Stimulated activated CD8-positive, alpha-beta memory T cell treated with anti-CD3 and anti-CD28 coated beads, Interleukin-4, amount 100 ng/mL, for 1 hour (primary cell): ENCODE measurements at regions not wholly inside any gene's neighbourhood (a gene's known extent, or its start where the extent isn't known, plus 50 kb on each side); places are given as distances from the start of the nearest gene placed in this dataset.

Source experiments
- DNase-seq, 2 donors: peaks; one replicate each; pipeline ENCODE4 v3.0.0-alpha.2; 2020; ENCODE audit warnings: low read depth in 2 of 2, low spot score in 1 of 2

- DNase-seq, result no peak
These were observed 113.2 kb downstream of the HERPUD2 start for GRCh38 chr7:35581605-35582210.

DNA sequence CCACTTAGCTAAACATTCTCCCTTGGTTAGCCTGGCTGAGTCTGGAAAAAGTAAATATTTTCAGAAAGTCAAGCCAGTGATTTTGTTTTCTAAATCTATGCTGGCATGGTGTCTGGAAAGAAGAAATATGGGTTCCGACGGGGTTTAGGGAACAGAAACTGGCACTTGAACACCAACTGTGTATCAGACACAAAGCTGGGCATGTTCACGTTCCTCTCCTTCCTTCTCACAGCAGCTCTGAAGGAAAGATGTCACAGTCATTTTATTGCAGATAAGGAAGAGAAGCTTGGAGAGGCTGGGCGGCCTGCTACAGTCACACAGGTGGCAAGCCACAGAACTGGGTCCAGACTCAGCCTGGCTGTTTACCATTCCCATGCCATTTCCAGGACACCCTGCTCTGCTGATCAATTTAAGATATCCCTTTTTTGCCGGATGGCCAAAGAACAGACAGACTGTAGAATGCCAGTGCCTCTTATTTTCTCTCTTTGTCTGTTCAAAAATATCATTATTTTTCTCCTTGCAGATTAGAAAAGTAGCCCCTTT lies 118.8 kb downstream of the HERPUD2 start:
- DNase-seq, result no peak

DNA sequence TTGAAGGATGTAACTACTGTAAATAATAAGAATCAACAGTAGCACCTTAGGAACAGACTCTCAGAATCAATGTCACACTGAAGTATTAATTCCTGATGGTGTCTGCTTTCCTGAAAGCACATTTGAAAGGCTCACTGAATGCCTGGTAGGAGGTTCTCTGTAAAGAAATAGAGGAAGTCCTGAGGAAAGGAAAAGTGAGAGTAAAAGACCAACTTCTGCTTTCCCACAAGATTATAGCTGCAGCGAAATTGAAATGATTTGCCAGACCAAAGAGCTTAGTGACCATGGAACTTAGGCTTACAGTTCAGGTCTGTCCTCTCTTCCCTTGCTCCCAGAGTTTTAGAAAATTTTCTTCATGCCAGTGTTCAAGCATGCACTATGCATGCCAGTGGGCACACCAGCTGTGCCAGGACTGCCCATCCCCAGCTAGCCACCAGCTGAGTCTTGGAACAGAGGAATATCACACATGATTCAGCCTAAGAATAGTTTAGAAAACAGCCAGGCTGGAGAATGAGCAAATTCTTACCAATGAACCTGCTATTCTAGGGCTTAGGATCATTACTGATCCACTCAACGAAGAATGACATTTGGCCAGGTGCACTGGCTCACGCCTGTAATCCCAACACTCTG lies 123.2 kb downstream of the HERPUD2 start:
- no peak for DNase-seq

DNA sequence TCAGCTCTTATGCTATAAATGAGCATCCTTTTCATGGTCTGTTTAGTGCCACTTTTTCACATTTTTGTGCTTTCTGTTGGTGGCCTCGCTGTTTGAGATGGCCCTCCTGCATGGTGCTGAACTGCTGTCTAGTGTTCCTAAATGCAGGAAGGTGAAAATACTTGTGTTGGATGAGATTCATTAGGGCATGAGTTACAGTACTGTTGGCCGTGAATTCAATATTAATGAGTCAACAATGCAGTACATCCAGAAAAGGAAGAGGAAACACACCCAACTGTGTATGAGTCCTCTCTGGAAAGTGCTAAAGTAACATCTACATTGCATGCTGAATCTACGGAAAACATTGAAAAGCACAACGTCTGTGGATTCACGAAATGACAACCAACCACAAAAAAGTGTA lies 124.0 kb downstream of the HERPUD2 start:
- no peak for DNase-seq

GRCh38 chr7:35565927-35566326 lies 129.0 kb downstream of the HERPUD2 start:
- DNase-seq, result no peak

DNA sequence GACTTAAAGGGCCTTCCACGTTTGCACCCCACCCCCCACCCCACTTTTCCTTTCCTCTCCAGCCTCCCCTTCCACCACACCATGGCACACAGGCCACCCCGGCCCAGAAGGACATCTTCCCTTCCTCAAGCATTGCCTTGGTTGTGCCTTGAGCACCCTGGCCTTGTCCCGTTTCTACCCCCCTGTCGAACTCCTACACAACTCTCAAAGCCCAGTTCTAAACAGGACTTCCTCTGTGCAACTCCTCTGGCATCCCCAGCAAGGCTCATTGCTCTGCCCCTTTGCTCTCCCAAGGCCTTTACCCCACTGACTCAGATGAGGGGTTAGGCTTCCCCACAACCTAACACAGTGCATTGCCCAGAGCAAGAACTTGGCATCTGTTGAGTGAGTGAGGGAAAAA lies 136.1 kb downstream of the HERPUD2 start:
- DNase-seq, result no peak

DNA sequence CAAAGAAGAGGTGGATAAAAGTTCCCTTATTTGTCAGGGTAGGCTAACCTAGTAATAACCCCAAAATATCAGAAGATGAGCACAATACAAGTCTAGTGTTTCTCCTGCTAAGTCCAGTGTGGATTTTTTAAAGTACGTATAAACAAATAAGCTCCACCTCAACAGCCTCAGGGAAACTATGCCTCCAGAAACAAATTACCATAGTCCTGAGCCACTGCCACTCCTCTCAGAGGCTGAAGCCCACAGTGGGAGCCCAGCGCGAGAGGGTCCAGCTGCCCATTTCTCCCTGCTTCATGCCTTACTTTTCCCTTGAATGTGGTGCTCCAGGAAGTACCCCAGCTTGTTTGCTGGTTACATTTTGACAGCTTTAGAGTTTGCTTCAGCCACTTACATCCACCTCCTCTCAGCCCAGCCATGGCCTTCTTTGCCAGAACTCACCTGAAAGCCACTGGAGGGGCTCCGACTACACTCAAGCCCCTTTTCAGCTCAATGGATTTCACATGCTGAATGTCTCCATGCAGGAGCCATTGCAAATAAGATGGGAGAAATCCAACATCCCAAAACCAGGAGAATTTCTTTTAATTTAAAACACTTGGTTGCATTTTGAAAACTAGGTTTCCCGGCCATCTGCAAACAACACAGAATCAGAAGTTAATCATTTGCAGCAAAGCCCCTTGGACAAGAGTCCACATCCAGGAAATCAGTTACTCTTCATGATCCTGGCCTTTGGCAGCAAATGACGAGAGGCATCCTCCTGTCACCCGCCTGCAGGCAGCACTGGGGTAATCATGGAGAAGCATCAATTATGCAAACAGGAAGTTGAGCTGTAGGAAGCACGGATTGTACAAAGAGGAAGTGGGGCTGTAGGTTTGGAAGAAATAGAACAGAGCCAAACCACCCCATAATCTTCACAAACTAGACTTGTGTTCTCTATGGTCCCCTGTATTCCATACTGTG lies 138.1 kb downstream of the HERPUD2 start:
- DNase-seq, result no peak

DNA sequence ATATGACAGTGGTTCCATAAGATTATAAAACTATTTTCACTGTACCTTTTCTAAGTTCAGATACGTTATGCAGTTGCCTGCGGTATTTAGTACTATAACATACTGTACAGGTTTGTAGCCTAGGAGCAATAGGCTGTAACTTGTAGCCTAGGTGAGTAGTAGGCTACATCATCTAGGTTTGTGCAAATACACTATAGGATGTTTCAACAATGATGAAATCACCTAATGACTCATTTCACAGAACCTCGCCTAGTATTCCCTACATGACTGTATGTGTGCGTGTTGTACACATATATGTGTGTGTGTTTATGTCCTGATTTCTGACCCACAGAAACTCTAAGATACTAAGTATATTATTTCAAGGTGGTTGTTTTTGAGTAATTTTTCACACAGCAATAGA lies 139.0 kb downstream of the HERPUD2 start:
- DNase-seq, result no peak

- no peak for DNase-seq
These were observed 139.5 kb downstream of the HERPUD2 start for GRCh38 chr7:35555386-35555785.

DNA sequence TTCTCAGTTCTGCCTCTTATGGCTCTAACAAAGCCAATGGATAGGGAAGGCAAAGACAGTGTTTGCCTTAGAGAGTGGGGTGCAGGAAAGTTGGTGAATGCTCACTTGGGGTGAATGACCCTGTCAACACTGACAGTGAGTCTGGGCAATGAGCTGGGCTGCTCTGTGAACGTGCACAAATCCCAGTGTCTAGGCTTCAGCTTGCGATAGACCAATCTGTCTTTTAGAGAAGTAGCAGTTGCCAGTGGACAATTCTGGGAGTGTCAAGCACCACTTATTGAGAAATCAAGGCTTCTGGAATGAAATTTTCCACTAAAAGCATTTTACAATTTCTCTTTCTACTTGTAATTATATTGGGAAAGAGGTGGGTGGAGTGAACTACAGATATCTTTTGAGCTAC lies 141.4 kb downstream of the HERPUD2 start:
- DNase-seq, result no peak

GRCh38 chr7:35552691-35553090 lies 142.2 kb downstream of the HERPUD2 start:
- no peak for DNase-seq

DNA sequence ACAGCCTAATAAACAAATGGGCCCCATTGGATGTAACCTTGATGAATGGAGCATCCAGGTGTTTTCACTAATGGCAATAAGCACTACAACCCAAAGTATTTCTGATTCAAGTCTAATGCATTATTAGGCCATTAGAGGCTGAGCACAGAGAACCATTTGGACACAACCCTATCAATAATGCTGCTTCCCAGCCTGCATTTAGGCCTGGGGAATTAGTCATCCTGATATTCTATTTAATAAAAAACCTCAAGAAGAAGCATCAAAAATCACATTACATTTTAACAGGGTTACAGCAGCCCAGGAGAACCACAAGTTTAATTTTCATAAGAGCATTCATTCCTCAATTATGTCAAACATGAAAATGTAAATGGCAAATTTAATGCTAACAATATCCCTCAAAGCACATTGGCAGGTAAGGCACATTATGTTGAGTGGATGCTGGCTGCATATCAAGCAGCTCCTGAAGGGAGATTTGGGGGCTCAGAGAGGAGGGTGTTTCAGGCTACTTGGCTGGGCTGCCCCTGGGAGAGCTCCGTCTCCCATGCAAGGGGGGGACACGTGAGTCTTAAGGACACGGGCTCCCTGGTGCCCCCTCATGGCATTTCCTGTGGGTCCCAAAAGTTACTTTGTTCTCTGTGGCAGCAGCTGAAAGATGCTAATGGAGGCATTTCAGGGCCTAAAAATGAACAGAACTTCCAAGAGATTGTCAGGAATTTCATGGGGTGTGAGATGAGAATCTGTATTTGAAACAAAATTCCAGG lies 143.4 kb downstream of the HERPUD2 start:
- DNase-seq, result no peak

- DNase-seq, result no peak
These were observed 144.1 kb downstream of the HERPUD2 start for GRCh38 chr7:35550831-35551230.

DNA sequence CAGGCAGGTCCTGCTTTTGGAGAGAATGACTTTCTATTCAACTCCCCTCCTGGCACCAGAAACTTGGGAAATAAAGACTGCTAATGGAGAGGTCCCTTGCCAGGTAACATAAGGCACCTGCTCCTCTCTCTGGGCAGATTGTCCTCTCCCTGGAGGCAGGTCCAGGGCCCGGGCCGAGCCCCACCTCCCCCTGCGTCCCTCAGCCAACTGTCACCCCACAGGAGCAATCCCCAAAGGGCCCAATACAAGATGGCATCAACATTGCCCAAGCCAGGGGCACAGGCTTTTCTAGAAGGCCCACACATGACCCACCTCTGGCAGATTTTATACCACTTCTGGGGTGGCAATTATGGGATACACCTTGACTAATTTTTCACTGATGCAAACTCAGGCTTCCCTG lies 145.2 kb downstream of the HERPUD2 start:
- DNase-seq, result no peak

DNA sequence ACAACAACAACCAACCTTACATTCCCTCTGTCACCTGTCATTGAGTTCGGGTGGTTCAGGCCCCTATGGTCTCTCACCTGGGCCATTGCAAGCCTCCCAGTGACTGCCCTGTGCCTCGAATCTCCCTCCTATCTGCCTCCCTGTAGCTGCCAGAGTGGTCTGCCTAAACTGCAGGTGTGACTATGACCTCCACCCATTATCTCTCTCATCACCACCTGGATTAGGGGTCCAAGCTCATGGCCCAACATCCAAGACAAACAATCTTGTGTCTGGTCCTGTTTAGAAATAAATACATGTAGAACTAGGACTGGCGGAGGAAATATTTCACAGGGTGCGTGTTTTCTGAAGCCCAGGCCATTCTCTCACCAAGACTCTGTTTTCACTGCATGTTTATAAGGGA lies 146.6 kb downstream of the HERPUD2 start:
- DNase-seq, result no peak

DNA sequence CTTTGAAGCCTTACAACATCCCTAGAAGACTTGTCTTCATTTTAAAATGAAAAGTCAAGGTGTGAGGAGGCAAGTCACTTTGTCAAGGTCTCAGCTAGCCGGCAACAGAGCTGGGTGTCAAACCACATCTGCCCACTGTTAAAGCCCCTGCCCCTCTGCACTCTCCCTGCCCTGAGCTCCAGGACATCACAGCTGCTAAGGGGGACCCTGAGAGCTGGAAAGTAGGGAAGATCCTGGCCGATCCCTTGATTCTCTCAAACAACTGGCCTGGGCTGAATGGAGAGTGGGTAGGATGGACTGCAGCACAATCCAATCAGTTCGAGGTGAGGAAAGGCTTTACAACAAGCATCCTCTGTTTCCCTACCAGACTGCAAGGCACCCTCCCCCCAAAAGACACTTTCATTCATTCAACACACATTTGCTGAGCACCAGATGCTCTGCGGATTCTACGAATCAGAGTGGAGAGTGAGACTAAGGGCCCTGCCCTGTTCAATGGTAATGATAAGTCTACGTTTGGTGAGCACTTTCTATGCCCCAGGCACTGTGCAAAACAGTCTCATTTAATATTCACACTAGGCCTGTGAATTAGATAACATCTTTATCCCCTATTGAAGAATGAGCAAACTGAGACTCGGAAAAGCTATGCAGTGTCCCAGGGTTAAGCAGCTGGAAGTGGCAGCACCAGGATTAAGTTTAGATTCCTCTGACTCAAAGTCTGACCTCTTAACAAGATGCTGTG lies 148.1 kb downstream of the HERPUD2 start:
- DNase-seq, result no peak

GRCh38 chr7:35545831-35546230 lies 149.1 kb downstream of the HERPUD2 start:
- DNase-seq, result no peak

- no peak for DNase-seq
These were observed 150.8 kb downstream of the HERPUD2 start for GRCh38 chr7:35544028-35544742.

- DNase-seq, result peak; percentile 42 to 52
These were observed 157.6 kb downstream of the HERPUD2 start for GRCh38 chr7:35537067-35538023.
